Amygdala (tissue), 56 donors: ENCODE measurements at regions not wholly inside any gene's neighbourhood (a gene's known extent, or its start where the extent isn't known, plus 50 kb on each side); places are given as distances from the start of the nearest gene placed in this dataset.
"Not testable (repeated sequence)": the region's sequence is repeated elsewhere in the genome, so short reads cannot be mapped to it uniquely, and the experiment has no call there.

ENCODE experiments used
- DNase-seq, 56 donors: peaks; one replicate each; lab custom pipeline; 2025; lab: John Stamatoyannopoulos, UW

DNA sequence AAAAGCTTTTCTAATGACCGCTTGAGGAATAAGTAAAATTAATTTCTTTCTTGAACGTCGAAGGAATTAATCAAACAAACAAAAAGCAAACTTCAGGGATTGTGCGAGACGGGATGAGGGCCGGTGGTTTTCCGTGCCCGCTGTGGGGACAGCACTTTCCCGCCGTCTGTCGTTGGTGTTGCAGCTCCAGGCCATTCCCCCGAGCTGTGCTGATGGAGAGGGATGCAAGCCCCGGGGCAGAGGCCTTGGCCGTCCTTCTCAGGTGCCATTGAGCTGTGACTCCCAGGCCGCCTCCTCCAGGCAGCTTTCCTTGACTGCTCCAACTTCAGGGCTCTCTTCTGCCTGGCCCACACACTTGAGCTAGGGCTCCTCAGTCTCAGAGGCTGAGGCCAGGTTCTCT is 109.0 kb upstream of the C14orf180 start:
- DNase-seq, result no peak

DNA sequence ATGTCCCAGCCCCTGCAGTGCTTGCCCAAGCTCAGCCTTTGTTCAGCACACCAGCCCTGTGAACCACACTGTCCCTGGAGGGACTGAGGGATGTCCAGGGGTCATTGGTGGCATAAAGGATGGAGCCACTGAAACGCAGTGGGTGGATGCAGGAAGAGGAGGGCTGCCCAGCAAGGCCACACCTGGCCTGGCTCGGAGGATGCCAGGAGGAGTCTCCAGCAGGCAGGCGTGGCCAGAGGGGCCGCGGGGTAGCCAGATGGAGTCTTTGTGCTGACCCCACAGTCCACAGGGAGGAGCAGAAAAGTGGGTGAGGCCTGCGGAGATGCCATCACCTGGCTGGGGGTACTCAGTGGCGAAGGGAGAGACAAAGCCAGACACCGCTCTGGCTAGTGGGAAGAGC is 108.5 kb upstream of the C14orf180 start:
- no peak for DNase-seq

DNA sequence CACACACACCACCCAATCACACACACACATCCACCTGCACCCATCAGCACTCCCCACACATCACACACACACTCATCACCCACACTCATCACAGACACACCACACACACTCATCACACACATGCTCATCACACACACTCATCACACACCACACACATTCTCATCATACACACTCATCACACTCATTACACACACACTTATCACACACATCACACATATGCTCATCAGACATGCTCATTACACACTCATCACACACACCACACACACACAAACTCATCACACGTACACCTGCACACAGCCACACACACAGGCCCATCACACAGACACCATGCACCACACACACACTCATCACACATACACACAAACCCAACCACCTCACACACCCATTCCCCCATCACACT is 107.5 kb upstream of the C14orf180 start:
- DNase-seq, result no peak

DNA sequence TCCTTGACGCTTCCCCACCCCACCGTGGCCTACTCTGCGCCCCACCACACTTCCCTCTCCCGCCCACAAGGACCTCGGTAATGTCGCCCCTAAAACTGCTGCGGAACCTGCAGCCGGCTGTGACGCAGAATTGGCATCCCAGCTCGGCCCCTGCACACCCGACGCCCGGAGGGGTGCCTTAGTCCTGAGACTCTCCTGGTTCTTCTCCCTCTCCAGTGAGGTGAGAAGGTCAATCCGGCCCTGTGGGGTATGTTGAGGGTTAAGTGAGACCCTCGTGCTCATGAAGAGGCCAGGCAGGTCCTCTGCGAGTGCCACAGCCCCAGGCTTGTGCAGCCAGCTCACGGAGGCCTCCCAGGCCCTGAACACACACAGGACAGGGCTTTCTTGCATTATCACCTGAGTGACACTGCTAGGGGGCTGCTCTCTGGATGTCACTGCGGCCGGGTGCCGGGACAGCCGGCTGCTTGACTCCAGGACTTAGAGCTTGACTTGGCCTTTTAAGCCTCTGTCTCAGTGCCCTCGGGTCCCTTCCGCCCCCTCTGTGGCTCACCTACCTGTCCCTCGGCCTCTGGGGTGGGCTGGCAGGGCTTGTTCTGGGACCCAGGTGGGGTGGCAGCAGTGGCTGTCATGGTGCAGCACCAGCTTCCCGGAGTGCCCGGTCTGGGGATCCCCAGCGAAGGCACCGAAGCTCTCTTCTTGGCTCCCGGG is 106.9 kb upstream of the C14orf180 start:
- no peak for DNase-seq

DNA sequence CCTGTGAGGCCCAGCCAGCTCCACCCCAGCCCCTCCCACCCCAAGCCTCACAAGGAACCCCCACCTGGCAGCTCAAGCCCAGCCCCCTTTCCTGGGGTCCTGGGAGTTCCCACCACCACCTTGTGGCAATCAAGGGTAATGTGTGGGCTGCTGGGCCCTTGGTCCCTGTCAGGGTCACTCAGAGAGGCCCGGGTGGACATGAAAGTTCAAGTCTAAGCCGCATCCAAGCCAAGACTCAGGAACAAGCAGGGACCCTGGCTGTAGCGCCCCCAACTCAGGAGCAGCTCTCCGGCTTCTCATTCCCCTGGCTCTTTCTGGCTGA is 106.4 kb upstream of the C14orf180 start:
- DNase-seq, result no peak

DNA sequence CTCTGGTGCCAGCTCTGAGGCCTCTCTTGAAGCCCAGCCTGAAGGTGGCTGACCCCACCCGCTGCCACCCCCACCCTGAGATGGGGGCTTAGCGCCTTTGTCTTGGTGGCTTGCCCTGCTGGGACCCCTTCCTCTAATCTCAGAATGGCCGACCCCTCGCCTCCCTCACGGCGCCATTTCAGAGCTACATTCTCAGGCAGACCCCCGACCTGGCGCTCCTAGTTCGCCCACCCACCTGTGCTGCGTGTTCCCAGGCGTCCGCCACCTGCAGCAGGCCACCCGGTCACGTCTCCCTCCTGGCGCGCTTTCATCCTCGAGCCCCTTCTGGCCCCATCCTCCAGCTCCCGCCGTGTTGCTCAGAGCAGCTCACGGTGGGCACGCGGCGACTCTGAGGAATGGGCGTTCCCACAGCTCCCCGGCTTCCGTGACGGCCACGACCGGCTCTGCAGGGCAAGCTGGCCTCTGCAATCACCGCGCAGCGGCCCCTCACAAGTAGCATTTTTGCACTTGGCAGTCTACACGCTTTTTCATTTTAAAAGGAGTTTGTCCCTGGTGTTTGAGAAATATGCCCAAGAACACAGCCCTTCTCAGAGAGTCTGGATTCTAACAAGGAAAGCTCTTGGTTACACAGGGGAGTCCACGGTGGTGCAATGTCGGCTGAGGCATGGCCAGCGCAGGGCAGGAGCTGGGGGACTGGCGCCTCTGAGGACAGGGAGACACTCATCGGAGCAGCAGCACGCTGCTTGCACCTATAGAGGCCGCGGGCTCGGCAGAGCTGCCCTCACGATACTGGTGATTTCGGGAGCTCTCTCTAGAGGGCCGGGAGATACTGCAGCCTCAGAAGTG is 105.7 kb upstream of the C14orf180 start:
- no peak for DNase-seq

DNA sequence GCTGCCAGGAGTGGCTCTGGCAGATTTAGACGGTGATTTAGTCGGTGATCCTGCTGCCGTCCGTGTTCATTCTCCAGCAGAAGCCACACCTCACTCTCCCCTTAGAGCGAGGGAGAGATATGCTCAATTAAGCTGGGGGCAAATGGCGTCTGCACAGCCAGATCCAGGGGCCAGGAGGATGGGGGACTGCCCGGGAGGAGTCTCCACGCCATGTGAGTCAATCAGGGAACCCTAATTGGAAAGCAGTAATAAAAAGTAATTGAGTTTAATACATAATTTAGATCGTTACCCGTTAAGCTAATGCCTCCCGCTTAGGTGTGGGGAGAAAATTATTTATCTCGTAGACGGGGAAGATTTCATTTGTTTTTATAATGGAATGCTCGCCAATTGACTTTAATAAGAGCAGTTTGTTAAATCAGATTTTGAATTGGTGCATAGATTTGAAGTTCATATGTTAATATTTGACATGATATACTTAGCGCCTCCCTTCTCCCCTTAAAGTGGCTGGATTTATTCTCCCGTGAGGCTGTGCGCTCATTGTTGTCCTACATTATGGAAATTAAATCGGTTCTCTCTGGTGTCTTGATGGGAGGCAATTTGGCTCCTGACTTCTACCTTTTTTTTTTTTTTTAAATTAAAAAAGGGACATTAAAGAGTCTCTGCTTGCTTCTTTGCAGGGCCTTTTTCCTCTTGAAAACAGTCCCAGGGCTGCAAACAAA is 104.9 kb upstream of the C14orf180 start:
- no peak for DNase-seq

DNA sequence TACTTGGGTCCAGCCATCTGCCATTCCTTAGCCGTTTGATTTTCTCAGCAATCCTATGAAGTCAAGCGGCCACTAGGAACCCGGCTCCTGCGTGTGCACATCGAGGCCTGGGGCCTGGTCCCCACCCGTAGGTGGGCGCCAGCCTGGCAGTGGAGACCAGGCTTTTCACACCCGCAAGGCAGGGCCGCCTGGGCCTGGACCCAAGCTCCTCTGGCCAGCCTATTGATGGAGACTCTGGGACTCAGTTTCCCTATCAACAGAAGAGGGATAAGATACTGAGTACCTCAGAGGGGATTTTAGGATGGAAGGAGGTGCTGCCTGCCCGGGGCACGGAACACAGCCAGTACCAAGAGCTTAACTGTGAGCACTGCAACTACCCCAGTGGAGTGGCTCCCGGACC is 104.3 kb upstream of the C14orf180 start:
- no peak for DNase-seq

DNA sequence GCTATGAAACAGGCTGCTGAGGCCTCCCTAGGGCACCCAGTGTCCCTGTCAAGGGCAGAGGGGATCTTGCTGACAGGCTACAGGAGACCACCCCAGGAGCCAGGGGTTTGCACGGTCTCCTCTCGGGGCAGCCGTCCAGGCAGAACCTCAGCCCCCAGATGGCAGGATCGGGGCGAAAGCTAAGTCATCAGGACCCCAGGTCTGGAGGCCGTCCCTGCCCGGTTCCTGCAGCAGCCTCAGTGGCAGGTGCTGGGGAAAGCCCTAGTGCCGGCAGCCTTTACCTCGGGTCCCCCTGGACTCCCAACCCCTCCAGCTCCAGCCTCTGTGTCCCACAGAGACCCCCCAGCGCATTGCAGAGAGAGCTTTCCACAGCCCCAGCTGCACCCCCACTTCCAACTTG is 103.8 kb upstream of the C14orf180 start:
- DNase-seq, result no peak

DNA sequence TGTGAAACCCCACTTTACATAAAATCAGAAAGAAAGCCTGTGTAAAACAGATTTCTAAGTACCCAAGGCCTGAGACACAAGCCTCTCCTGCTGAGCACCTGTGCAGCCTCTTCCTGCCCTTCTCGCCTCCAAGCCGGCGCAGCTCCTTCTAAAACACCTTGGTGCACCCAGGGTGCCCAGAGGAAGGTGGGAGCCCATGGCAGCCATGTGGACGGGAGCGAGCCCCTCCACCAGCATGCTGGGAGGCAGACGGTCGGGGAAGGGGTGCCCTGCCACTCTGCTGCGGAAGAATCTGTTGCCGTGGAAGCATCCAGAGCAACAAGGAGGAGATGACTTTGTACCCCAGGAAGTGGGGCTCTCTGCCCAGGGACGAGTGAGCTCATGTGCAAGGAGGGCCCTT is 103.1 kb upstream of the C14orf180 start:
- no peak for DNase-seq

DNA sequence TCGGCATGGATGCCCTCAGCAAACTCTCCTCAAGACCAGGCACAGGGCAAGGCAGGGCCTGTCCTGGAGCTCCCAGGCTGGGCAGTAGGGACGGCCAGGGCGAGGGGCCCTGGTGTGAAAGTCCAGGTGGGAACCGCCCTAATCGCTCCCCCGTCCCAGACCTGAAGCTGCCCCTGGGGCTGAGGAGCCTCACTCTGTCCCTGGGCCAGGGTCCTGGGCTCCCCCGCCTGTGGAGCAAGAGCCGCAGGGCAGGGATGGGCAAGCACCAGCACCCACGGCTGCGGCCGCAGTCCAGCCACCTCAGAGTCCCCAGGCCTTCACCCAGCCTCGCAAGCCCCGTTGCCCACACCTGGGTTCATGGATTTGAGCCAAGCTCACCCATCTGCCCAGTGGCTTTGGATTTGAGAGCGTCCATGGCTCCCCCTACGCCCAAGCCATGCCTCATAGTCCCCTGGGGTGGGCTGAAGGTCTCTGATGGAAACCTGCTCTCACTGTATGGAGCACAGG is 102.4 kb upstream of the C14orf180 start:
- DNase-seq, result no peak

DNA sequence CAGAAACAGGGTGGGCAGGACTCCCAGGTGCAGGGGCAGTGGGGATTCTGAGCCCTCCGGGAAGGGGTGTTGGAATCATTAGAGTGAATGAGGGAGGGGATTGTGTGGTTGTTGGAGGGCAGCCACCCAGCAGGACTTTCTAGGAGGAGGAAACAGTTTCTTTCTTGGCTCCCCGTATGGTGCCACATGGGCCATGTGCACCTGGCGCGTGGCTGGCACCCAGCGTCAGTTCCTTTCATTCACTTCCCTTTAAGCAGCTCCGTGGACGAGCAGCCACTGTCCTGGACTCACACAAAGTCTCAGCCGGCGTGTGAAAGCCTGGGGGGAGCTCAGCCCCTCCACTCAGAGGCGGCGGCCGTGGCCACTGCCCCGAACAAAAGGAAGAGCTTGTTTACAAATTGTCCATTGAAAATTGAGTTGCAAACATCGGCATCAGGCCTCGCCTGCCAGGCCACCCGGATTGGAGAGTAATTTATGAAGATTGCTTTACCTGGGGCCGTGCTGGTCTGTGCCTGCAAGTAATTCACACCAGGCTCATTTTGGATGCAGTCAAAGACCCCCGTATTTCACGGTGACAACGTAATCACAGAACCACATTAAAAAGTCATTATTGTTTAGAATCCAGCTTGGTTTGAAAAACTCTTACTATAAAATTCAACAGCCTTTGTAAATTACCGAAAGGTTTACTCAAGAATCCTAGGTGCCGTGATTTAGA is 101.7 kb upstream of the C14orf180 start:
- no peak for DNase-seq

DNA sequence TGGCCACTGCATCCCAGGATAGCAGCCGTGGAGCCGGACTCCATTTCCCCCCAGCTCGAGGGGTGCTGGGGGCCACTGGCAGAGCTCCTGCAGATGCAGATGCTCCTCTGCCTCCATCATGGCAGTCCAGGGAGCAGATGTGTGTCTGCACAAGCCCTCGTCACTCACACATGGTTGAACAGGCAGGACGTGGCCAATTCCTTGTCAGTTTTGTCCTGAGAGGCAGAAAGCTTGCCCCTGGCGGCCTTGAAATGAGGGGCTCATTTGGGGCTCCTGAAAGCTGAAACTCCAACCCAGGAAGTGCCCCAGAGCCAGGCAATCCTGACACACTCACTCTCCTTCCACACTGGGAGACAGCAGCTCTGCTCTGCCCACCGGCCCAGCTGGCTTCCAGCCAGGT is 100.9 kb upstream of the C14orf180 start:
- DNase-seq, result no peak

DNA sequence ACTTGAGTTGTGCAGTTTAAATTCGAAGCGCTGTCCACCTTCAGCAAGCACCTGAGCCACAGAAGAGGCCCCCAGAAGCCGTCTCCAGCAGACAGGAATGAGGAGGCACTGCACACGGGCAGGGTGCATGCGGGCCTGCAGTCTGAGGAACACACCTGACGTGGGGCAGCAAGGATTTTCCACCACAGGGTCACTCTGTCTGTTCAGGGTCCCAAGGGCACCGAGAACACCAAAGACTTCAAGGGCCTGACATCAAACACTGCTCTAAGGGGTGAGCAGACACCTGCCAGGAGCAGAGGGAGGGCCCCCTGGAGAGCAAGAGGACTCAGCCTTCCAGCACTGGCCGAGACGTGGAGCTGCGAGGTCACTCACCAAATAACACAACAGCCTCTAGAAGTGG is 99.7 kb upstream of the C14orf180 start:
- no peak for DNase-seq

DNA sequence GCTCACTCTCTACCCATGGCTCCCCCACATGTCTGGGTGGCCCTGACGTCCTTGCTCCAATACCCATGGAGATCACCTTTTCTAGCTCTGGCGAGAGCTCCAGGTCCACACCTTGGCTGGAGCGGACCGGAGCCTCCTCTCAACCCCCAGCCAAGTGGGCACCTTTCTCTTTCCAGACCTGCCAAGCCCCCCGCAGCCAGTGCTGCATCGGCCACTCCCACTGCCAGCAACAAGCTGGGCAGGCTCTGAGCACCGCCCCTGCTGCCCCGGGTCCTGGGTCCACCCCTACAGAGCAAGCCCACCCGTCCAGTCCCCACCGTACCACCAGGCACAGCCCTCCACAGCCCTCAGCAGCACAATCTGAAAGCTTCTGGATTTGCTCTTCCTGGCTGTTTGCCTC is 98.2 kb upstream of the C14orf180 start:
- DNase-seq, result no peak

DNA sequence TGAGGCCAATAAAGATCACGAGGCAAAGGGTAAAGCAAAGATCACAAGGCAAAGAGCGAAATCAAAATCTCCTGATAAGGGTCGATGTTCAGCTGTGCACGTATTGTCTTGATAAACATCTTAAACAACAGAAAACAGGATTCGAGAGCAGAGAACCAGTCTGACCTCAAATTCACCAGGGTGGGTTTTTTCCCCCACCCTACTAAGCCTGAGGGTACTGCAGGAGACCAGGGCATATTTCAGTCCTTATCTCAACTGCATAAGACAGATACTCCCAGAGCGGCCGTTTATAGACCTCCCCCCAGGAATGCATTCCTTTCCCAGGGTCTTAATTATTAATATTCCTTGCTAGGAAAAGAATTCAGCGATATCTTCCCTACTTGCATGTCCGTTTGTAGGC is 97.5 kb upstream of the C14orf180 start:
- DNase-seq, result not testable (repeated sequence)

DNA sequence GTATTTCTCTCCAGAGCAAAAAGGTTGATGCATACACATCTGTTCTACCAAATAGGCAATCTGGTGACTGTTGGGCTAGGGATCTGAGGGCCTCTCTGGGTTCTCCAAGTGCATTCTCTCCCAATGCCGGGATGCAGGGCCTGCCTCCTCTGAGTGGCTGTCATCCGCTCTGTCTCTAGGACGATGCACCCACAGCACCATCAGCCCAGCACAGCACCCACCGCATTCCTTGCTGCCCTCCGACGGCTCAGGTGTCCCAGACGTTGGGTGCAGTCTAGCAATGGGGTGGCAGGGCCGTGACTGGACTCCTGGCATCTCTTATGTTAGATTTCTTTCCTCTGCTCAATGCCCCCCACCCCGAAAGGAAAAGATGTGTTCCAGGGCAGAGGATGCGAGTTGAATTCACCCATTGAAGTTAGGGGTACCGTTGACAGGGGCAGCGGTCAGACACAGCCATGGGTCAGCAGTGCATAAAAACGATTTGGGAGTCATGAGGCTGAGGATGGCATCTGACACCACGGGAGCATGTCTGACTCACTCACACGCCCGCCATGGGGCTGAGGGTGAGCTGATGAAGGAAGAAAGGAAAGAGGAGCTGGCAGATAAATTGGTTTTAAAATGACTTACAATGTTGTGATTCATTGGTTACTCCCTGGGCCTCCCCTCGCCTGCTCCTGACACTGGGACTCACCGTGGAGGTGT is 93.2 kb upstream of the C14orf180 start:
- no peak for DNase-seq

DNA sequence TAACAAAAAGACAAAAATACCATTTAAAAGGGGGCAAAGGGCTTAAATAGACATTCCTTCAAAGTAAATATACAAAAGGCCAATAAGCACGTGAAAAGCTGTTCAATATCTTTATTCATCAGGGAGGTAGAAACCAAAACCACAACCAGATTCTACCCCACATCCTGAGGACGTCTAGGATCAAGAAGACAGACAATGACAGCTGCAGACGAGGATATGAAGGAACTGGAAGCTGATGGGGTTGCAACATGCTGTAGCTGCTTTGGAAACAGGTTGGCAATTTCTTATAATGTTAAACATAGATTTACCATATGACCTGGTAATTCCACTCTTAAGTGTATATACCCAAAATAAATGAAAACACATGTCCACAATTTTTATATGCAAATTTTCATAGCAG is 85.1 kb upstream of the C14orf180 start:
- DNase-seq, result no peak

DNA sequence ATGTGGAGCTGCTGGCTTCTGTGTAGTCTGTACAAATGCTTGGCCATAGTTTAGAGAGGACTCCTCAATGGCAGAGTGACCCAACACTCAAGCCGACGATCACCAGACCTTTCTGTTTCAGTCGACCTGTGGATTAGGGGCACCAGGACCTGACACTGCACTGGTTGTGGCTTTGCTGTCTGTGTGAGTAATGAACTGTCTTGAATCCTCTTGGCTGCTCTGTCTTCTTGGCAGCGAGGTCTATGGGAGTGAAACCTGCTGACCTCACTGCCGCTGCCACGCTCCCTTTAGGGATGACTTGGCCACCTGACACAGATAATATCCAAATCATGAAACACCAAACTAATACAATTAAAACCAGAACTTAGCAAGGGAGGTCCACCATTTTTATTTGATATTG is 83.5 kb upstream of the C14orf180 start:
- no peak for DNase-seq
